ENCODE measurements at regions not wholly inside any gene's neighbourhood (a gene's known extent, or its start where the extent isn't known, plus 50 kb on each side); places are given as distances from the start of the nearest gene placed in this dataset.
A peak's percentile ranks its signal among the peaks of the same experiment; 100 is the strongest.

GRCh38 chr2:76450024-76450475, 739.3 kb upstream of the GCFC2 start:
- DNase-seq (ENCODE audit: low spot score): no peak

DNA sequence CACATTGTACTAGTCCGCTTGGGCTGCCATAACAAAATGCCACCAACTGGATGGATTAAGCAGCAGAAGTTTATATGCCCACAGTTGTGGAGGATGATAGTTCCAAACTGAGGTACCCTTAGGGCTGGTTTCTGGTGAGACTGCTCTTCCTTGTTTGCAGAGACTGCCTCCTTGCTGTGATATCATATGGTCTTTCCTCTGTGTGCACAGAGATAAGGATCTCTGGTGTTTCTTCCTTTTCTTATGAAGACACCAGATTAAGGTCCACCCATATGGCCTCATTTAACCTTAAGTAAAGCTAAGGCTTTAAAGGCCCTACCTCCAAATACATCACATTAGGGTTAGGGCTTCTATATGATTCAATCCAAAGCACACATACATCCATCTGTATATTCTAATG, 738.2 kb upstream of the GCFC2 start:
- no peak for DNase-seq (ENCODE audit: low spot score)

- DNase-seq (ENCODE audit: low spot score): no peak
Observed at GRCh38 chr2:76447294-76447693, 736.6 kb upstream of the GCFC2 start.

GRCh38 chr2:76446872-76447271, 736.2 kb upstream of the GCFC2 start:
- no peak for DNase-seq (ENCODE audit: low spot score)

GRCh38 chr2:76445880-76446279, 735.2 kb upstream of the GCFC2 start:
- no peak for DNase-seq (ENCODE audit: low spot score)

GRCh38 chr2:76444732-76445131, 734.0 kb upstream of the GCFC2 start:
- no peak for DNase-seq (ENCODE audit: low spot score)

DNA sequence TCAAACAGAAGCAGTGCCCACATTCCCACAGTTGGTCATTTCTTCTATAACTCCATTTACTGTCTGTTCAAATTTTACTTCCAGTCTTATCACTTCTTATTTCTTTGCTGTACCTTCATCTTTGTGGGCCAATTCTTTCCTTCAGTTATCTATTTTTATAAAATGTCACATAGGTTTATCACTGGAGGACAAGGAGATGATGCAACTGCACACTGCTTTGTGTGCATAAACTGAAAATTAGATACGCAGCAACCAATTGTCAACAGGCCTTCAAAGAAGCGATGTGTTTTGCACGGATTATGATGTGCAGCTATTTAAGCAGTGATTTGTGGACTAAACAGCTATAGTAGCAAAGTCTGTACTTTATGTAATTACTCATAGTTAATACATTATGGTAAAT, 726.8 kb upstream of the GCFC2 start:
- no peak for DNase-seq (ENCODE audit: low spot score)

DNA sequence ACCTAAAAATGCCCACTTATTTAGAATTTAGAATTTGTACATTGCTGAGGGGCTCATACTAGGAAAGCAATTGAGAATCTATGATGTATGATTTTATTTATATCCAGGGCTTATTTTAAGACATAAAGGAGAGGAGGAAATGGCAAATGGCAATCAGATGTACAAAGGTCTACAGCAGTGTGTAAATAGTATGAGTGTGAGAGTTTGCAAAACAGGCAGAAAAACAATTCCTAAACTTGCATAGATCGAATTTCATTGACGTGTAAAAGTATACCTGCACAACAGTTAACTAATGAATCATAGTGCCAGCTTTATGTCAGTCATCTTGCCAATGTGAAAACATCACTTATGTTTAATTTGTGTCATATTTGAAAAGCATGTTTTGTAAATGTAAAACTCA, 718.7 kb upstream of the GCFC2 start:
- no peak for DNase-seq (ENCODE audit: low spot score)

DNA sequence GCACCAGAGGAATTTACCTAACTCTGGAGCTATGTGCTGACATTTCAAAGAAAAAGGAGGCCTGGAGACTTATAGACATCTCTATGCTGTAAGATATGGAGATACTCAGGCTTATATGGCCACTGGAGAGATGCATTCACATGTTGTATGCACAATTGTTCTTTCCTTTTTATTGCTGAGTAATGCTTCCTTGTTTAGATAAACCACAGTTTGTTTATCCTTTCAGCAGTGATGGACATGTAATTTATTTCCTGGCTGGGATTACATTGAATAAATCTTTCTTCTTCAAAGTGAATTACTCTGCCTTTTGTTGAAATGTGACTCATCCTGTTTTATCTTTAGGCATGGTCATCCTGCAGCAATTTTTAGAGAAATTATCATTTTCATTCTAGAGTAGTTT, 716.7 kb upstream of the GCFC2 start:
- DNase-seq (ENCODE audit: low spot score): no peak

- no peak for DNase-seq (ENCODE audit: low spot score)
Observed at GRCh38 chr2:76415821-76416220, 705.1 kb upstream of the GCFC2 start.

GRCh38 chr2:76413436-76413835, 702.7 kb upstream of the GCFC2 start:
- DNase-seq (ENCODE audit: low spot score): no peak

GRCh38 chr2:76406134-76406855, 695.6 kb upstream of the GCFC2 start:
- no peak for DNase-seq (ENCODE audit: low spot score)

GRCh38 chr2:76393356-76393755, 682.6 kb upstream of the GCFC2 start:
- DNase-seq (ENCODE audit: low spot score): no peak

DNA sequence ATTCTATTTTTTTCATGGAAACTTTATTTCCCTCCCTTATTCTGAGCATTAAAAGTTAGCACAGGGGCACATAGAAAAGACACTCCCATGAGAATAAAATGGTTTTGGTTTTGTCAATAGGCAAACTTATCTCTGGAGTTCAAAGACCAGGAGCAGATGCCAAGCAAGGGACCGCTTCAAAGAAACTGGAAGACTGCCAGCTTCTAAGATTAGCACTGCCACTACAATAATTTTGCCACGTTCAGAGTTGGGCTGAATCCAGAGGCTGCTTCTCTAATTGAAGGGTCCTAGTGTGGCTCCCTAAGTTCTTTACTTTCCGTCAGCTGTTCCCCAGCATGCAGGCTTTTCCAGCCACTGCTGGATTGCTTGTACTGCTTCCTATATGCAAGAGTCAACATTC, 681.0 kb upstream of the GCFC2 start:
- peak; percentile 39 for DNase-seq (ENCODE audit: low spot score)

DNA sequence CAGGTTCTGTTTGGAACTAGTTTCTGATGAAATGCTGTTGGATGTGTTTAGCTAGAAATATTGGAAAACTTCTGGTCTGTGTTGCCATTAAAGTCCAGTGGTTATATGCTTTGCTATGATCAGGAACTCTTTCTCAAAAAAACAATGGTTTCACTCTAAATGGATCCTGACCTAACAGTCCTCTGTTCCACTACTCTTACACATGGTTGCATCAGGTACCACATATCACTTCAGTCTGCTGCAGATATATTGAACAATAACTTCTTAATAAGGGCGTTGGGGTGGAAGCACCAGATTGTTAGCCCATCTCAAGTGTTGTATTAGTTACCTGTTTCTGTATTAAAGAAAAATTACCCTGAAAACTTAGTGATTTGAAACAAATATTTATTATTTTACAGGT, 676.6 kb upstream of the GCFC2 start:
- no peak for DNase-seq (ENCODE audit: low spot score)

GRCh38 chr2:76385943-76386342, 675.2 kb upstream of the GCFC2 start:
- DNase-seq (ENCODE audit: low spot score): no peak

DNA sequence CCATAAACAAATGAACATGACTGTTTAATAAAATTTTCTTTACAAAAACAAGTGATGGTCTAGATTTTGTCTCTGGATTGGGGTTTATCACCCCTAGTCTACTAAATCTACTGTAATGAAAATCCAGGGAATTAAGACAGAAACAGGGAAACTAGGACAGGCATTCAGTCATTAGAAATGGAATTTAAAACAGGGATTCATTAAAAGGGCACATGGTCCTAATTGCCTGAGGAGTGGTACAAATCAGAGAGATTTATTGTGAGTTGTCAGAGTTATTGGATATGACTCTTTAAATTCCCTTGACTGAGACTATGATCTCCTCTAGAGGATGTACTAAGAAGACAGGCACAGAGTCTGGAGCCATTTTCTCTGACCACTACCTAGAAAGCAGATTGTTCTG, 670.9 kb upstream of the GCFC2 start:
- no peak for DNase-seq (ENCODE audit: low spot score)

DNA sequence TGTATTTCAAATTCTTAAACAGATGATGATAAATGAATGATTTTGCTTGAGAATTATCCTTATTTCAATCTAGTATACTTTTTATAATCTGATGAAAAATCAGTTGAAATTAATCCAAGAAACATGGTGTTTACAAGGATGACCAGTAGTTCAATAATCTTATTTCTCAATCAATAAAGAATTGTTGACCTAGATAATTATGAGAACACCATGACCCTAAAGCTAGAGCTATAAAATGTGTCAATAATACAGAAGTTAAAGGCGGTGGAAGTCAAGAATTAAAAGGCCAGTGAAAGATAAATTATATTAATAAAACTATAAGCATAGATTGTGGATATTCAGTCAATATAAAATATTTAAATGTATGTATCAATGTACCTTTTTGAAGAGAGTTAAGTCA, 667.4 kb upstream of the GCFC2 start:
- DNase-seq (ENCODE audit: low spot score): no peak

DNA sequence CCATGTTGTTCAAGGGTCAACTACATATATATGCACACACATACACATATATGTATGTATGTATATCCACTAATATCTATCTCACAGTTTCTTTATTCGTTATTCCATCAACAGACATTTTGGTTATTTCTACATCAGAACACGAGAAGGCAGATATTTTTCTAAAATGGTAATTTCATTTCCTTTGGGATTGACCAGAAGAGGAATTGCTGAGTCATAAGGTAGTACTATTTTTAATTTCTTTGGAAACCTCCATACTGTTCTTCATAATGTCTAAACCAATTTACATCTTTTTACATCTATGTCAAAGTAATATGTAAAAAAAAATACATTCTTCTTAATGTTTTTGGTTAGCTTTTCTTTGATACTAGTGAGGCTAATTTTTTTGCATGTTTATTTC, 630.7 kb upstream of the GCFC2 start:
- DNase-seq (ENCODE audit: low spot score): no peak

GRCh38 chr2:76332871-76333270, 622.2 kb upstream of the GCFC2 start:
- no peak for DNase-seq (ENCODE audit: low spot score)

GRCh38 chr2:76330865-76331264, 620.1 kb upstream of the GCFC2 start:
- DNase-seq (ENCODE audit: low spot score): no peak

- no peak for DNase-seq (ENCODE audit: low spot score)
Observed at GRCh38 chr2:76326636-76327035, 615.9 kb upstream of the GCFC2 start.

DNA sequence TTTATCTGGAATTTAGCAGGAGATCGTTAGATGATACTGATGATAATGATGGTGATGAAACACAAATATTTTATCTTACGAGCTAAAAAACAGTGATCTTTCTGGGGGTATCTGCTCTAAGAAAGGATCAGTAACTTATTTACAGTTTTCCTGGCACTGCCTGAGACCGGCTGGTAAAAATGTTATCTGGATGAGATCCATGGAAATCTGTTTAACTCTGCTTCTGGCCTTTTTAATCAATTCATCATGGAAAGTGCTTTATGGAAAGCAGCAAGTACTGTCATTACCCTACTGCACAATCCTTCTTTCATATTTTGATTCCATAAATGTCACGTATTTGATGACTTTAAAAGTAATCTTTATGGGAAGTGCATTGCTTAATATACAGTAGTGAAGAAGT, 612.7 kb upstream of the GCFC2 start:
- no peak for DNase-seq (ENCODE audit: low spot score)

GRCh38 chr2:76320716-76321115, 610.0 kb upstream of the GCFC2 start:
- DNase-seq (ENCODE audit: low spot score): no peak

All from D341Med (cell line).